CD4-positive, alpha-beta T cell (primary cell): ENCODE measurements at regions not wholly inside any gene's neighbourhood (a gene's known extent, or its start where the extent isn't known, plus 50 kb on each side); places are given as distances from the start of the nearest gene placed in this dataset.

Source experiments
- ATAC-seq: fragments of 200-7000 bp; cut with Tn5 transposase; one replicate; pipeline ENCODE4 v1.10.0; 2022; ENCODE audit warnings: mild to moderate bottlenecking; ENCODE audit not compliant: poor library complexity
- CTCF ChIA-PET: fragments of 350-600 bp; sonication (Branson Sonifier 250); formaldehyde crosslinking; loops from one replicate; lab custom pipeline; 2021; ENCODE audit warnings: antibody characterized with exemption, inconsistent platforms; lab: Charles Lee
- POLR2A ChIA-PET: fragments of 350-600 bp; sonication (Branson Sonifier 250); formaldehyde crosslinking; loops from one replicate; lab custom pipeline; 2021; ENCODE audit warnings: antibody characterized with exemption, inconsistent platforms; lab: Charles Lee
- DNase-seq, 14 experiments: peaks; one replicate each; pipeline ENCODE4 v3.0.0-alpha.2; 2013 to 2020; ENCODE audit warnings: mixed read lengths in 2 of 14
- H3K27ac ChIP-seq, 2 donors: one replicate each; pipeline versions ENCODE4 v1.5.1 to v1.7.0; 2013; ENCODE audit warnings: low read length in 2 of 2, low read depth in 1 of 2, mild to moderate bottlenecking in 1 of 2
- H3K27me3 ChIP-seq, 2 experiments: 1 replicate in 1 of 2; 2 replicates in 1 of 2; pipeline versions ENCODE4 v1.6.1 to v1.7.0; 2013; ENCODE audit warnings: low read length in 2 of 2, control low read depth in 1 of 2, mild to moderate bottlenecking in 1 of 2, moderate library complexity in 1 of 2; ENCODE audit not compliant: insufficient read depth in 2 of 2, control insufficient read depth in 1 of 2
- H3K36me3 ChIP-seq: one replicate; pipeline ENCODE4 v1.6.1; 2013; ENCODE audit warnings: low read length, control low read depth; ENCODE audit not compliant: insufficient read depth
- H3K4me1 ChIP-seq: one replicate; pipeline ENCODE4 v1.6.1; 2013; ENCODE audit warnings: low read length, control low read depth; ENCODE audit not compliant: insufficient read depth
- H3K4me3 ChIP-seq: one replicate; pipeline ENCODE4 v1.5.1; 2013; ENCODE audit warnings: mild to moderate bottlenecking, low read length, moderate library complexity
- H3K9me3 ChIP-seq, 2 experiments: 1 replicate in 1 of 2; 2 replicates in 1 of 2; pipeline versions ENCODE4 v1.6.1 to v1.7.0; 2013; ENCODE audit warnings: low read length in 2 of 2, mild to moderate bottlenecking in 2 of 2, control low read depth in 1 of 2, moderate library complexity in 1 of 2; ENCODE audit not compliant: control insufficient read depth in 1 of 2, insufficient read depth in 1 of 2
- H3K27ac Mint-ChIP-seq: one replicate; pipeline ENCODE4 v1.8.0; 2020; ENCODE audit warnings: mixed read lengths
- H3K27me3 Mint-ChIP-seq: one replicate; pipeline ENCODE4 v1.8.0; 2021; ENCODE audit warnings: mixed read lengths
- H3K36me3 Mint-ChIP-seq: one replicate; pipeline ENCODE4 v1.8.0; 2021; ENCODE audit warnings: low read depth, mixed read lengths
- H3K4me1 Mint-ChIP-seq: one replicate; pipeline ENCODE4 v1.8.0; 2021; ENCODE audit warnings: low read depth, mixed read lengths
- H3K4me3 Mint-ChIP-seq: one replicate; pipeline ENCODE4 v1.8.0; 2020; ENCODE audit warnings: mild to moderate bottlenecking, mixed read lengths
- H3K9me3 Mint-ChIP-seq: one replicate; pipeline ENCODE4 v1.8.0; 2020; ENCODE audit warnings: mixed read lengths
- intact Hi-C, 2 experiments: fragments of 100-400 bp; cut with DNase I in 1 of 2; cut with micrococcal nuclease in 1 of 2; formaldehyde crosslinking; loops; one replicate each; pipeline versions ENCODE4 v1.15.1 to v1.9.0; 2023 to 2025; cut with DNase I, micrococcal nuclease
- TF ChIP-seq, protein P1 (sequence below): fragments of 200-600 bp; IDR thresholded peaks from one replicate; pipeline ENCODE4 v1.8.0; 2022; ENCODE audit warnings: antibody characterized with exemption, mild to moderate bottlenecking

DNA sequence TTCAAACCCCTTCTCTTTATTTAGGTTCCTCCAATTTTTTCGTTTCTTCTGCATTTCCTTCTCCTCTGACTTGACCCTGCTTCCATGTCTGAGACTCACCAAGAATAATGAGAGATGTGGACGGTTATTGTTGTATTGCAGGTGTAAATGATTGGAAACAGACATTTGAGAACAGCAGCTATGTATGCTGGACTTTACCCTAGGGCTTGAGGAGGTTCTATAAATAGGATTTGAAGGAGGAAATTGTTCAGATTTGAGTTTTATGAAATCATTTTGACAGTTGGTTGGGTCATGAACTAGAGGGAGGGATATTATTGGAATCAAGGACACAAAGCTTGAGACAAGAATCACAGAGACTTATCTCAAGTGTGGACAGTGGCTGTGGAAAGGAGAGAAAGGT, 614.6 kb upstream of the CPEB2 start:
- intact Hi-C loops: no loop called here
- Histone ChIP-seq H3K9me3 (no peaks in the 10 kb centered on the region), H3K36me3 (no peaks in the 10 kb centered on the region), H3K4me1 (no peaks in the 10 kb centered on the region), H3K27me3 (no peaks in the 10 kb centered on the region), H3K4me3 (no peak overlapping the region), H3K27ac (no peak overlapping the region)
- TF ChIP-seq, protein P1, sequence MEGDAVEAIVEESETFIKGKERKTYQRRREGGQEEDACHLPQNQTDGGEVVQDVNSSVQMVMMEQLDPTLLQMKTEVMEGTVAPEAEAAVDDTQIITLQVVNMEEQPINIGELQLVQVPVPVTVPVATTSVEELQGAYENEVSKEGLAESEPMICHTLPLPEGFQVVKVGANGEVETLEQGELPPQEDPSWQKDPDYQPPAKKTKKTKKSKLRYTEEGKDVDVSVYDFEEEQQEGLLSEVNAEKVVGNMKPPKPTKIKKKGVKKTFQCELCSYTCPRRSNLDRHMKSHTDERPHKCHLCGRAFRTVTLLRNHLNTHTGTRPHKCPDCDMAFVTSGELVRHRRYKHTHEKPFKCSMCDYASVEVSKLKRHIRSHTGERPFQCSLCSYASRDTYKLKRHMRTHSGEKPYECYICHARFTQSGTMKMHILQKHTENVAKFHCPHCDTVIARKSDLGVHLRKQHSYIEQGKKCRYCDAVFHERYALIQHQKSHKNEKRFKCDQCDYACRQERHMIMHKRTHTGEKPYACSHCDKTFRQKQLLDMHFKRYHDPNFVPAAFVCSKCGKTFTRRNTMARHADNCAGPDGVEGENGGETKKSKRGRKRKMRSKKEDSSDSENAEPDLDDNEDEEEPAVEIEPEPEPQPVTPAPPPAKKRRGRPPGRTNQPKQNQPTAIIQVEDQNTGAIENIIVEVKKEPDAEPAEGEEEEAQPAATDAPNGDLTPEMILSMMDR: no peak
- no peaks in the 10 kb centered on the region for H3K9me3 Mint-ChIP-seq
- ATAC-seq (no peak), DNase-seq (no peak)
- no peaks in the 10 kb centered on the region for H3K4me1 Mint-ChIP-seq
- no peak overlapping the region for H3K27ac Mint-ChIP-seq
- POLR2A ChIA-PET: no interaction called here
- H3K27me3 Mint-ChIP-seq: no peaks in the 10 kb centered on the region
- H3K4me3 Mint-ChIP-seq: no peak overlapping the region
- CTCF ChIA-PET: no interaction called here
- no peaks in the 10 kb centered on the region for H3K36me3 Mint-ChIP-seq

DNA sequence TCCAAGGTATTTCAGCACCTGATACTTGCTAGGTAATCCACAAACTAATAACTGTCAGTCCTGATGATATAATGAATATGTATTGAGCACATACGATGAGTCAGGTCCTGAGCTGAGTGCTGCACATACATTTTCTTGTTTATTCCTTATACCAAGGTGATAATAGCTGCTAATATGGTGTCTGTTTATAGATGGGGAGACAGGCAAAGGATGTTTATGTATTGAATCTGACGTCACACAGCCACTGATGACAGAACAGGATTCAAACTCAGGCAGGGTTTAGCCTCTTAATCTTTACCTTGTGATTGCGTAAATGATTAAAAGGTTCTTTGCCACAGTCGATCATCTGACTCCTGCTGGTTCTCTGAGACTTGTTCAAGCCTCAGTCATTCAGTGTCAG, 609.9 kb upstream of the CPEB2 start:
- Histone ChIP-seq H3K9me3 (no peaks in the 10 kb centered on the region), H3K27ac (no peak overlapping the region), H3K4me1 (no peaks in the 10 kb centered on the region), H3K4me3 (no peak overlapping the region), H3K36me3 (no peaks in the 10 kb centered on the region), H3K27me3 (no peaks in the 10 kb centered on the region)
- Mint-ChIP-seq H3K27me3 (no peaks in the 10 kb centered on the region), H3K36me3 (no peaks in the 10 kb centered on the region), H3K27ac (no peak overlapping the region), H3K4me3 (no peak overlapping the region), H3K4me1 (no peaks in the 10 kb centered on the region), H3K9me3 (peaks cover 4% of the 10 kb centered on the region)
- ATAC-seq (no peak), DNase-seq (no peak)
- TF ChIP-seq, protein P1: no peak
- POLR2A ChIA-PET: no interaction called here
- intact Hi-C loops: no loop called here
- CTCF ChIA-PET: no interaction called here

DNA sequence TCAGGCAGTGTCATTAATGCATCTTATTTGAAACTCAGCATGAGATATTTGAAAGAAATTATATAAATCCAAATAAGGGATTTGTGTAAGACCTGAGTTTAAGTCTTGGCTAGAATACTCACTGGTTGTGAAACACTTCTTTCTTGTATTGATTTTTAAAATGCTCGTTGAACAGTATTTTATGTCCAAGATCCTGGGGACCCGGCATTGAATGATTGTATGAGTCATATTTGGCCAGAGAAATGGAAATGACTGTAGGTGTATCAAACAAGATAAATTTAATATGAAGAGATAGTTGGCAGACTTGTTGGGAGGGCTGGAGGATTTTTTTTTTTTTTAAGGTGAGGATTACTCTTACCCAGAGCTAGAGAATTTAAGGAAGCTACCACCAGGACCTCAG, 606.1 kb upstream of the CPEB2 start:
- Mint-ChIP-seq H3K4me1 (no peaks in the 10 kb centered on the region), H3K36me3 (no peaks in the 10 kb centered on the region), H3K27me3 (no peaks in the 10 kb centered on the region), H3K9me3 (peaks cover 7% of the 10 kb centered on the region), H3K4me3 (no peak overlapping the region), H3K27ac (no peak overlapping the region)
- H3K9me3 ChIP-seq: no peaks in the 10 kb centered on the region
- H3K27me3 ChIP-seq: no peaks in the 10 kb centered on the region
- no peak overlapping the region for H3K27ac ChIP-seq
- DNase-seq (no peak), ATAC-seq (no peak)
- H3K36me3 ChIP-seq: no peaks in the 10 kb centered on the region
- TF ChIP-seq, protein P1: no peak
- H3K4me3 ChIP-seq: no peak overlapping the region
- intact Hi-C loops: no loop called here
- no peaks in the 10 kb centered on the region for H3K4me1 ChIP-seq
- CTCF ChIA-PET: no interaction called here
- POLR2A ChIA-PET: no interaction called here
